ENCODE measurements at regions not wholly inside any gene's neighbourhood (a gene's known extent, or its start where the extent isn't known, plus 50 kb on each side); places are given as distances from the start of the nearest gene placed in this dataset.

GRCh38 chr12:24605916-24606315 is 343.0 kb downstream of the BCAT1 start (continued):
- TF ChIP-seq ZHX2 (IDR thresholded peaks at IDR 0.05; ENCODE audit: low read depth) (no peak), ZHX2 (CRISPR knock-in tag; IDR thresholded peaks at IDR 0.05; ENCODE audit: borderline replicate concordance) (no peak), ZNF550 (CRISPR knock-in tag; IDR thresholded peaks at IDR 0.05; ENCODE audit: borderline replicate concordance) (no peak), ATF2 (CRISPR knock-in tag; IDR thresholded peaks at IDR 0.05) (no peak), GABPA (IDR thresholded peaks at IDR 0.05; ENCODE audit: low read depth, low read length) (no peak), GABPA (CRISPR knock-in tag; IDR thresholded peaks at IDR 0.05; ENCODE audit: low read depth) (no peak)

GRCh38 chr12:24605466-24605865 is 343.4 kb downstream of the BCAT1 start:
- intact Hi-C loops (cut with micrococcal nuclease; ENCODE audit: unreplicated experiment): no loop called here

More at GRCh38 chr12:24605466-24605865, 343.4 kb downstream of the BCAT1 start:
- DNase-seq (ENCODE audit: low spot score) (no peak), ATAC-seq (no peak), FAIRE-seq (no peak)
- no peak overlapping the region for H3K4me3 ChIP-seq (replicated peaks in 1 of 3; ENCODE audit: insufficient read depth in 1 of 3, low read depth in 2 of 3, low read length in 3 of 3)
- H3K9me3 ChIP-seq (ENCODE audit: low read length): no peaks in the 10 kb centered on the region
- in situ Hi-C loops (cut with HindIII; ENCODE audit: extremely low pct_ligation_motif_present, low pct_unique_long_range_greater_than_20kb): no loop called here
- H3K9ac ChIP-seq (ENCODE audit: insufficient read depth, low read depth, low read length): no peak overlapping the region
- ChIA-PET CTCF (ENCODE audit: low intra/inter-chr PET ratio, low total read pairs) (no interaction called here), POLR2A (no interaction called here)
- no peak overlapping the region for H3K4me2 ChIP-seq (ENCODE audit: low read depth, low read length)
- H3K36me3 ChIP-seq (replicated peaks in 1 of 2; ENCODE audit: control insufficient read depth in 1 of 2, insufficient read depth in 2 of 2, low read length in 2 of 2): no peaks in the 10 kb centered on the region
- H3K27ac ChIP-seq (ENCODE audit: extremely low read length, insufficient read depth, low read length): no peak overlapping the region
- no peaks in the 10 kb centered on the region for H3K79me2 ChIP-seq (ENCODE audit: insufficient read depth, low read length)
- no peaks in the 10 kb centered on the region for H3K4me1 ChIP-seq (ENCODE audit: insufficient read depth, low read length)
- BruUV-seq (replicated peaks): no TSS peak
- H2AFZ ChIP-seq (ENCODE audit: low read length): no peak overlapping the region
- H3K27me3 ChIP-seq (ENCODE audit: control insufficient read depth in 1 of 2, insufficient read depth in 2 of 2, low read length in 2 of 2): no peaks in the 10 kb centered on the region
- 45% methylated on average over 3 of the region's 3 CpGs for WGBS (ENCODE audit: low lambda C conversion rate)
- no peak for TF ChIP-seq PHF8 (CRISPR knock-in tag; IDR thresholded peaks at IDR 0.05)
- no peak for TF ChIP-seq ZNF10 (CRISPR knock-in tag; IDR thresholded peaks at IDR 0.05; ENCODE audit: borderline replicate concordance, low read depth)
- no peak for TF ChIP-seq ZNF329 (CRISPR knock-in tag; IDR thresholded peaks at IDR 0.05; ENCODE audit: low read depth)
- no peak for TF ChIP-seq ELF1 (CRISPR knock-in tag; IDR thresholded peaks at IDR 0.05)
- no peak for TF ChIP-seq NR0B2 (CRISPR knock-in tag; IDR thresholded peaks at IDR 0.05)
- TF ChIP-seq ZNF564 (CRISPR knock-in tag; IDR thresholded peaks at IDR 0.05): no peak
- TF ChIP-seq ZNF264 (CRISPR knock-in tag; IDR thresholded peaks at IDR 0.05): no peak
- TF ChIP-seq ZBTB20 (CRISPR knock-in tag; IDR thresholded peaks at IDR 0.05; ENCODE audit: borderline replicate concordance, low read depth): no peak
- no peak for TF ChIP-seq NFIC (IDR thresholded peaks at IDR 0.05; ENCODE audit: low read length)
- TF ChIP-seq ZKSCAN8 (CRISPR knock-in tag; IDR thresholded peaks at IDR 0.05; ENCODE audit: borderline replicate concordance): no peak
- no peak for TF ChIP-seq STAG1 (CRISPR knock-in tag; IDR thresholded peaks at IDR 0.05)
- TF ChIP-seq ZNF256 (CRISPR knock-in tag; conservative IDR thresholded peaks at IDR 0.05): no peak
- TF ChIP-seq ZNF737 (CRISPR knock-in tag; IDR thresholded peaks at IDR 0.05; ENCODE audit: borderline replicate concordance): no peak
- no peaks in the 10 kb centered on the region for H4K20me1 ChIP-seq (ENCODE audit: insufficient read depth, low read length)

Data from HepG2 (cell line).